A673 (cell line): ENCODE measurements at regions not wholly inside any gene's neighbourhood (a gene's known extent, or its start where the extent isn't known, plus 50 kb on each side); places are given as distances from the start of the nearest gene placed in this dataset.

Experiments
- BruUV-seq: library from RNA; stranded (reverse); fragments of 400-500 nt; replicated peaks from 2 replicates; lab custom pipeline; 2021; lab: Mats Ljungman, UMichigan
- CTCF ChIA-PET: fragments of 300-600 bp; sonication (Branson Sonifier 250); formaldehyde crosslinking; loops from one replicate; lab custom pipeline; 2022; ENCODE audit warnings: antibody characterized with exemption; lab: Charles Lee
- POLR2A ChIA-PET: fragments of 300-600 bp; sonication (Branson Sonifier 250); formaldehyde crosslinking; loops from one replicate; lab custom pipeline; 2022; ENCODE audit warnings: antibody characterized with exemption; ENCODE audit not compliant: low non-redundant PET; lab: Charles Lee
- DNase-seq: peaks from one replicate; pipeline ENCODE4 v3.0.0-alpha.2; 2015; ENCODE audit warnings: low spot score
- H3K27ac ChIP-seq: fragments of 200-600 bp; sonication (generic); 2 replicates; pipeline ENCODE4 v1.5.1; 2016; ENCODE audit warnings: mixed run types, low read depth, mild to moderate bottlenecking, mixed read lengths, antibody characterized with exemption, low read length; ENCODE audit not compliant: poor library complexity, severe bottlenecking
- H3K27me3 ChIP-seq: fragments of 200-600 bp; sonication (generic); replicated peaks from 2 replicates; pipeline ENCODE4 v1.6.1; 2017; ENCODE audit warnings: mixed run types, low read depth, mild to moderate bottlenecking, mixed read lengths, antibody characterized with exemption, low read length; ENCODE audit not compliant: insufficient read depth, poor library complexity
- H3K36me3 ChIP-seq: fragments of 200-600 bp; sonication (generic); 2 replicates; pipeline ENCODE4 v1.6.1; 2016; ENCODE audit warnings: mixed run types, mild to moderate bottlenecking, mixed read lengths, antibody characterized with exemption, low read length; ENCODE audit not compliant: insufficient read depth, poor library complexity, severe bottlenecking
- H3K4me1 ChIP-seq: fragments of 200-600 bp; sonication (generic); 2 replicates; pipeline ENCODE4 v1.6.1; 2017; ENCODE audit warnings: mixed run types, mild to moderate bottlenecking, mixed read lengths, antibody characterized with exemption, low read length; ENCODE audit not compliant: insufficient read depth, poor library complexity, severe bottlenecking
- H3K4me3 ChIP-seq: fragments of 200-600 bp; sonication (generic); 2 replicates; pipeline ENCODE4 v1.5.1; 2016; ENCODE audit warnings: low read depth, mixed run types, mild to moderate bottlenecking, mixed read lengths, low read length; ENCODE audit not compliant: poor library complexity, severe bottlenecking
- H3K9me3 ChIP-seq: fragments of 200-600 bp; sonication (generic); 2 replicates; pipeline ENCODE4 v1.6.1; 2016; ENCODE audit warnings: mixed run types, low read depth, mild to moderate bottlenecking, mixed read lengths, antibody characterized with exemption, low read length; ENCODE audit not compliant: poor library complexity, severe bottlenecking
- CTCF ChIP-seq: fragments of 300-800, 200-600 bp; sonication (generic); conservative IDR thresholded peaks from 2 replicates; pipeline ENCODE4 v1.5.1; 2017; ENCODE audit warnings: low read depth, mild to moderate bottlenecking, antibody characterized with exemption, low read length, moderate library complexity, mixed read lengths
- EZH2 ChIP-seq: fragments of 200-600 bp; sonication (generic); IDR thresholded peaks from 2 replicates; pipeline ENCODE4 v1.6.1; 2017; ENCODE audit warnings: borderline replicate concordance, low read depth, mild to moderate bottlenecking, mixed read lengths, antibody characterized with exemption, low read length; ENCODE audit not compliant: poor library complexity, severe bottlenecking
- intact Hi-C: fragments of 100-400 bp; cut with micrococcal nuclease; formaldehyde crosslinking; loops from one replicate; pipeline ENCODE4 v1.10.0; 2022; ENCODE audit not compliant: unreplicated experiment

- CTCF ChIA-PET, result no interaction called here
These were observed 74.0 kb upstream of the VWDE start for GRCh38 chr7:12477620-12478019.

GRCh38 chr7:12481722-12482121 is 78.1 kb upstream of the VWDE start:
- no TSS peak for BruUV-seq
- no peaks in the 10 kb centered on the region for H3K27me3 ChIP-seq
- POLR2A ChIA-PET, result no interaction called here
- H3K36me3 ChIP-seq, result no peaks in the 10 kb centered on the region
- CTCF ChIA-PET, result no interaction called here
- H3K27ac ChIP-seq, result no peak overlapping the region
- H3K9me3 ChIP-seq, result no peaks in the 10 kb centered on the region
- no peak for DNase-seq
- no peaks in the 10 kb centered on the region for H3K4me1 ChIP-seq
- intact Hi-C loops, result no loop called here
- no peak overlapping the region for H3K4me3 ChIP-seq
- TF ChIP-seq EZH2, result no peak
- no peak for TF ChIP-seq CTCF

More at GRCh38 chr7:12477620-12478019, 74.0 kb upstream of the VWDE start:
- no peak for DNase-seq
- intact Hi-C loops, result no loop called here
- no peaks in the 10 kb centered on the region for H3K9me3 ChIP-seq
- BruUV-seq, result no TSS peak
- TF ChIP-seq EZH2 (no peak), CTCF (no peak)
- no peaks in the 10 kb centered on the region for H3K4me1 ChIP-seq
- no peaks in the 10 kb centered on the region for H3K36me3 ChIP-seq
- POLR2A ChIA-PET, result no interaction called here
- no peak overlapping the region for H3K27ac ChIP-seq
- no peaks in the 10 kb centered on the region for H3K27me3 ChIP-seq
- H3K4me3 ChIP-seq, result no peak overlapping the region

GRCh38 chr7:12485845-12486244 is 82.2 kb upstream of the VWDE start:
- no peak overlapping the region for H3K4me3 ChIP-seq
- no peak overlapping the region for H3K27ac ChIP-seq
- no peaks in the 10 kb centered on the region for H3K36me3 ChIP-seq
- no TSS peak for BruUV-seq
- H3K27me3 ChIP-seq, result no peaks in the 10 kb centered on the region
- H3K4me1 ChIP-seq, result peaks cover 8% of the 10 kb centered on the region
- no peak for DNase-seq
- H3K9me3 ChIP-seq, result no peaks in the 10 kb centered on the region
- CTCF ChIA-PET, result no interaction called here
- TF ChIP-seq CTCF (no peak), EZH2 (no peak)
- POLR2A ChIA-PET, result no interaction called here
- intact Hi-C loops, result no loop called here
